GM12878 (cell line): ENCODE measurements at regions not wholly inside any gene's neighbourhood (a gene's known extent, or its start where the extent isn't known, plus 50 kb on each side); places are given as distances from the start of the nearest gene placed in this dataset.

Experiments
- ATAC-seq: fragments of 200-7000 bp; cut with Tn5 transposase; 3 replicates; pipeline ENCODE4 v1.9.1; 2020; ENCODE audit warnings: mild to moderate bottlenecking, moderate library complexity
- BruUV-seq: library from RNA; stranded (reverse); fragments of 400-500 nt; replicated peaks from 2 replicates; lab custom pipeline; 2021; lab: Mats Ljungman, UMichigan
- CTCF ChIA-PET: fragments of 300-600 bp; sonication (Branson Sonifier 250); formaldehyde crosslinking; extraction: SDS; loops from one replicate; lab custom pipeline; 2021; ENCODE audit warnings: inconsistent platforms; lab: Yijun Ruan, JAX
- POLR2A ChIA-PET: fragments of 350-600 bp; formaldehyde crosslinking; extraction: SDS; loops from one replicate; lab custom pipeline; 2021; ENCODE audit warnings: inconsistent platforms; lab: Charles Lee
- RAD21 ChIA-PET: fragments of 300-600 bp; sonication (Branson Sonifier 250); formaldehyde crosslinking; loops from one replicate; lab custom pipeline; 2023; ENCODE audit warnings: antibody characterized with exemption; ENCODE audit not compliant: unreplicated experiment; lab: Charles Lee
- SMC1A ChIA-PET: fragments of 300-600 bp; sonication (Branson Sonifier 250); formaldehyde crosslinking; loops from one replicate; lab custom pipeline; 2023; ENCODE audit not compliant: unreplicated experiment, uncharacterized antibody; lab: Charles Lee
- DNase-seq: peaks from one replicate; pipeline ENCODE4 v3.0.0-alpha.2; 2011; ENCODE audit warnings: low read depth, low spot score
- FAIRE-seq: peaks from 3 replicates; lab custom pipeline; 2011; peaks lifted over from hg19 to GRCh38; lab: Jason Lieb, UNC
- H2AFZ ChIP-seq: 2 replicates; pipeline ENCODE4 v1.6.0; 2011; ENCODE audit warnings: low read depth, low read length, control low read depth; ENCODE audit not compliant: control insufficient read depth
- H3K27ac ChIP-seq: 2 replicates; pipeline ENCODE4 v1.5.1; 2011; ENCODE audit warnings: control low read depth; ENCODE audit not compliant: control insufficient read depth, insufficient read depth
- H3K27me3 ChIP-seq, 2 experiments: replicated peaks in 1 of 2; 2 replicates each; pipeline versions ENCODE4 v1.6.0 to v1.6.1; 2011; ENCODE audit warnings: low read length in 1 of 2; ENCODE audit not compliant: control insufficient read depth in 2 of 2, insufficient read depth in 2 of 2
- H3K36me3 ChIP-seq, 2 experiments: 2 replicates each; pipeline ENCODE4 v1.5.1; 2011; ENCODE audit warnings: low read length in 1 of 2; ENCODE audit not compliant: control insufficient read depth in 2 of 2, insufficient read depth in 2 of 2
- H3K4me1 ChIP-seq: 2 replicates; pipeline ENCODE4 v1.6.1; 2011; ENCODE audit warnings: mild to moderate bottlenecking, low read length, moderate library complexity, mixed read lengths; ENCODE audit not compliant: control insufficient read depth, insufficient read depth
- H3K4me2 ChIP-seq: 2 replicates; pipeline ENCODE4 v1.6.0; 2011; ENCODE audit warnings: control low read depth; ENCODE audit not compliant: control insufficient read depth, insufficient read depth
- H3K4me3 ChIP-seq: fragments of 200-600 bp; sonication (generic); 2 replicates; pipeline ENCODE4 v1.5.1; 2016
- H3K79me2 ChIP-seq: 2 replicates; pipeline ENCODE4 v1.6.0; 2011; ENCODE audit warnings: low read length; ENCODE audit not compliant: control insufficient read depth, insufficient read depth
- H3K9ac ChIP-seq: 2 replicates; pipeline ENCODE4 v1.8.0; 2011; ENCODE audit warnings: low read length, control low read depth, mixed read lengths; ENCODE audit not compliant: control insufficient read depth, insufficient read depth
- H3K9me3 ChIP-seq: replicated peaks from 3 replicates; pipeline ENCODE4 v1.5.1; 2011; ENCODE audit warnings: mild to moderate bottlenecking, low read length; ENCODE audit not compliant: control insufficient read depth, insufficient read depth
- H4K20me1 ChIP-seq: 2 replicates; pipeline ENCODE4 v1.6.0; 2011; ENCODE audit not compliant: control insufficient read depth, insufficient read depth
- ATF7 ChIP-seq: fragments of 450-650 bp; IDR thresholded peaks from 2 replicates; pipeline ENCODE4 v1.6.1; 2016; ENCODE audit warnings: low read depth, mild to moderate bottlenecking
- BACH1 ChIP-seq: fragments of 450-650 bp; IDR thresholded peaks from 2 replicates; pipeline ENCODE4 v1.6.1; 2017; ENCODE audit warnings: mild to moderate bottlenecking, borderline replicate concordance
- CHD4 ChIP-seq: fragments of 200-600 bp; sonication (generic); IDR thresholded peaks from 2 replicates; pipeline ENCODE4 v1.6.1; 2016; ENCODE audit warnings: mild to moderate bottlenecking
- HCFC1 ChIP-seq: fragments of 150-350 bp; IDR thresholded peaks from 2 replicates; pipeline ENCODE4 v1.6.1; 2014; ENCODE audit warnings: low read length
- MXI1 ChIP-seq: fragments of 150-350 bp; IDR thresholded peaks from 2 replicates; pipeline ENCODE4 v1.6.1; 2011; ENCODE audit warnings: low read depth, mild to moderate bottlenecking, inconsistent platforms, low read length, improper control_type of control experiment
- NFXL1 ChIP-seq: fragments of 450-650 bp; IDR thresholded peaks from 2 replicates; pipeline ENCODE4 v1.6.1; 2017; ENCODE audit warnings: antibody characterized with exemption, mild to moderate bottlenecking, borderline replicate concordance
- SMARCA5 ChIP-seq: fragments of 450-650 bp; IDR thresholded peaks from 2 replicates; pipeline ENCODE4 v1.6.1; 2017; ENCODE audit warnings: mild to moderate bottlenecking
- SUPT20H ChIP-seq: IDR thresholded peaks from 2 replicates; pipeline ENCODE4 v1.6.1; 2011; ENCODE audit warnings: low read depth, mild to moderate bottlenecking, low read length, moderate library complexity, borderline replicate concordance; ENCODE audit not compliant: control insufficient read depth
- ZNF24 ChIP-seq: fragments of 450-650 bp; IDR thresholded peaks from 2 replicates; pipeline ENCODE4 v1.6.1; 2017; ENCODE audit warnings: antibody characterized with exemption, mild to moderate bottlenecking
- WGBS: methylation state at CpG from one replicate; pipeline ENCODE4 v1.1.6; 2016; ENCODE audit warnings: low lambda C conversion rate; ENCODE audit not compliant: insufficient replicate concordance, insufficient coverage; ENCODE audit errors: missing lambda C conversion rate; 5-methylcytosine and 5-hydroxymethylcytosine counted together
- in situ Hi-C: fragments of 300-500 bp; cut with MboI; formaldehyde crosslinking; loops from 9 replicates; pipeline ENCODE4 v1.14.3; 2018; ENCODE audit warnings: mixed read lengths
- intact Hi-C: fragments of 100-400 bp; cut with micrococcal nuclease; formaldehyde crosslinking; loops from one replicate; pipeline ENCODE4 v1.14.2; 2022; ENCODE audit not compliant: unreplicated experiment
- TF ChIP-seq, protein P1 (sequence below): fragments of 450-650 bp; IDR thresholded peaks from 2 replicates; pipeline ENCODE4 v1.6.1; 2014; ENCODE audit warnings: mild to moderate bottlenecking
- TF ChIP-seq, protein P2 (sequence below): IDR thresholded peaks from 2 replicates; pipeline ENCODE4 v1.6.1; 2011; ENCODE audit warnings: borderline replicate concordance, low read depth, mild to moderate bottlenecking, moderate library complexity, mixed read lengths, low read length; ENCODE audit not compliant: insufficient read depth; ENCODE audit errors: extremely low read length
- TF ChIP-seq, protein P3 (sequence below): IDR thresholded peaks from 2 replicates; pipeline ENCODE4 v1.6.1; 2012; ENCODE audit warnings: improper control_type of control experiment, low read depth, low read length; ENCODE audit not compliant: insufficient replicate concordance
- TF ChIP-seq, protein P4 (sequence below): IDR thresholded peaks from 2 replicates; pipeline ENCODE4 v1.6.1; 2012; ENCODE audit warnings: low read depth, low read length, improper control_type of control experiment
- TF ChIP-seq, protein P5 (sequence below): fragments of 450-650 bp; IDR thresholded peaks from 2 replicates; pipeline ENCODE4 v1.6.1; 2017; ENCODE audit warnings: mild to moderate bottlenecking
- TF ChIP-seq, protein P6 (sequence below): fragments of 150-350 bp; IDR thresholded peaks from 2 replicates; pipeline ENCODE4 v1.6.1; 2014; ENCODE audit warnings: mild to moderate bottlenecking, low read depth, low read length

DNA sequence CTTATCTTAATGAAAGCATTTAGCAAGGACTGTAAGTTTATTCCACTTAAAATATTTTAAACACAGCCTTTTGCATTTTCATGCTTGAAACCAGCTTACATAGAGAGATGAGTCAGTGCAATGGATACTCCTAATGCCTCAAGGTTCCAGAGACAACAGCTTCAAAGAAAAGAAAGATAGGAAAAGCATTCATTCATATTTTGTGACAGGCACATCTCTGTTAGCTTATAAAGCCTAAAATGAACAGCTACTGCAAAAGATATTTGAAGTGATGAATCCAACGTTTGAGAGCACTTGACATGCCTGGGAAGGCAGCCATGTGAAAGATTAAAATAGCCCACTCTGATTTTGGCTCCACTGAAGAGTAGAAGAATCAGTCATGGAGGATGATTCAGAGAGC is 814.5 kb downstream of the RPS29 start:
- no peaks in the 10 kb centered on the region for H3K79me2 ChIP-seq
- no peaks in the 10 kb centered on the region for H3K36me3 ChIP-seq
- no TSS peak for BruUV-seq
- ChIA-PET SMC1A (no interaction called here), POLR2A (no interaction called here), RAD21 (no interaction called here), CTCF (no interaction called here)
- ATAC-seq (no peak), DNase-seq (no peak), FAIRE-seq (no peak)
- H3K9ac ChIP-seq = no peak overlapping the region
- no peak overlapping the region for H3K27ac ChIP-seq
- in situ Hi-C loops (no loop called here), intact Hi-C loops (no loop called here)
- no peaks in the 10 kb centered on the region for H4K20me1 ChIP-seq
- H3K4me2 ChIP-seq = no peak overlapping the region
- H2AFZ ChIP-seq = no peak overlapping the region
- WGBS = 0% methylated on average over 1 of the region's 1 CpG
- H3K27me3 ChIP-seq = no peaks in the 10 kb centered on the region
- no peak overlapping the region for H3K4me3 ChIP-seq
- H3K9me3 ChIP-seq = no peaks in the 10 kb centered on the region
- H3K4me1 ChIP-seq = no peaks in the 10 kb centered on the region
- TF ChIP-seq ZNF24 (no peak), NFXL1 (no peak), CHD4 (no peak), SMARCA5 (no peak), MXI1 (no peak), SUPT20H (no peak), ATF7 (no peak), BACH1 (no peak), HCFC1 (no peak)
- TF ChIP-seq, protein P1, sequence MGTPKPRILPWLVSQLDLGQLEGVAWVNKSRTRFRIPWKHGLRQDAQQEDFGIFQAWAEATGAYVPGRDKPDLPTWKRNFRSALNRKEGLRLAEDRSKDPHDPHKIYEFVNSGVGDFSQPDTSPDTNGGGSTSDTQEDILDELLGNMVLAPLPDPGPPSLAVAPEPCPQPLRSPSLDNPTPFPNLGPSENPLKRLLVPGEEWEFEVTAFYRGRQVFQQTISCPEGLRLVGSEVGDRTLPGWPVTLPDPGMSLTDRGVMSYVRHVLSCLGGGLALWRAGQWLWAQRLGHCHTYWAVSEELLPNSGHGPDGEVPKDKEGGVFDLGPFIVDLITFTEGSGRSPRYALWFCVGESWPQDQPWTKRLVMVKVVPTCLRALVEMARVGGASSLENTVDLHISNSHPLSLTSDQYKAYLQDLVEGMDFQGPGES = no peak
- TF ChIP-seq, protein P2, sequence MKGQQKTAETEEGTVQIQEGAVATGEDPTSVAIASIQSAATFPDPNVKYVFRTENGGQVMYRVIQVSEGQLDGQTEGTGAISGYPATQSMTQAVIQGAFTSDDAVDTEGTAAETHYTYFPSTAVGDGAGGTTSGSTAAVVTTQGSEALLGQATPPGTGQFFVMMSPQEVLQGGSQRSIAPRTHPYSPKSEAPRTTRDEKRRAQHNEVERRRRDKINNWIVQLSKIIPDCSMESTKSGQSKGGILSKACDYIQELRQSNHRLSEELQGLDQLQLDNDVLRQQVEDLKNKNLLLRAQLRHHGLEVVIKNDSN = no peak
- TF ChIP-seq, protein P3, sequence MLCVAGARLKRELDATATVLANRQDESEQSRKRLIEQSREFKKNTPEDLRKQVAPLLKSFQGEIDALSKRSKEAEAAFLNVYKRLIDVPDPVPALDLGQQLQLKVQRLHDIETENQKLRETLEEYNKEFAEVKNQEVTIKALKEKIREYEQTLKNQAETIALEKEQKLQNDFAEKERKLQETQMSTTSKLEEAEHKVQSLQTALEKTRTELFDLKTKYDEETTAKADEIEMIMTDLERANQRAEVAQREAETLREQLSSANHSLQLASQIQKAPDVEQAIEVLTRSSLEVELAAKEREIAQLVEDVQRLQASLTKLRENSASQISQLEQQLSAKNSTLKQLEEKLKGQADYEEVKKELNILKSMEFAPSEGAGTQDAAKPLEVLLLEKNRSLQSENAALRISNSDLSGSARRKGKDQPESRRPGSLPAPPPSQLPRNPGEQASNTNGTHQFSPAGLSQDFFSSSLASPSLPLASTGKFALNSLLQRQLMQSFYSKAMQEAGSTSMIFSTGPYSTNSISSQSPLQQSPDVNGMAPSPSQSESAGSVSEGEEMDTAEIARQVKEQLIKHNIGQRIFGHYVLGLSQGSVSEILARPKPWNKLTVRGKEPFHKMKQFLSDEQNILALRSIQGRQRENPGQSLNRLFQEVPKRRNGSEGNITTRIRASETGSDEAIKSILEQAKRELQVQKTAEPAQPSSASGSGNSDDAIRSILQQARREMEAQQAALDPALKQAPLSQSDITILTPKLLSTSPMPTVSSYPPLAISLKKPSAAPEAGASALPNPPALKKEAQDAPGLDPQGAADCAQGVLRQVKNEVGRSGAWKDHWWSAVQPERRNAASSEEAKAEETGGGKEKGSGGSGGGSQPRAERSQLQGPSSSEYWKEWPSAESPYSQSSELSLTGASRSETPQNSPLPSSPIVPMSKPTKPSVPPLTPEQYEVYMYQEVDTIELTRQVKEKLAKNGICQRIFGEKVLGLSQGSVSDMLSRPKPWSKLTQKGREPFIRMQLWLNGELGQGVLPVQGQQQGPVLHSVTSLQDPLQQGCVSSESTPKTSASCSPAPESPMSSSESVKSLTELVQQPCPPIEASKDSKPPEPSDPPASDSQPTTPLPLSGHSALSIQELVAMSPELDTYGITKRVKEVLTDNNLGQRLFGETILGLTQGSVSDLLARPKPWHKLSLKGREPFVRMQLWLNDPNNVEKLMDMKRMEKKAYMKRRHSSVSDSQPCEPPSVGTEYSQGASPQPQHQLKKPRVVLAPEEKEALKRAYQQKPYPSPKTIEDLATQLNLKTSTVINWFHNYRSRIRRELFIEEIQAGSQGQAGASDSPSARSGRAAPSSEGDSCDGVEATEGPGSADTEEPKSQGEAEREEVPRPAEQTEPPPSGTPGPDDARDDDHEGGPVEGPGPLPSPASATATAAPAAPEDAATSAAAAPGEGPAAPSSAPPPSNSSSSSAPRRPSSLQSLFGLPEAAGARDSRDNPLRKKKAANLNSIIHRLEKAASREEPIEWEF = no peak
- TF ChIP-seq, protein P4, sequence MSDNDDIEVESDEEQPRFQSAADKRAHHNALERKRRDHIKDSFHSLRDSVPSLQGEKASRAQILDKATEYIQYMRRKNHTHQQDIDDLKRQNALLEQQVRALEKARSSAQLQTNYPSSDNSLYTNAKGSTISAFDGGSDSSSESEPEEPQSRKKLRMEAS = no peak
- TF ChIP-seq, protein P5, sequence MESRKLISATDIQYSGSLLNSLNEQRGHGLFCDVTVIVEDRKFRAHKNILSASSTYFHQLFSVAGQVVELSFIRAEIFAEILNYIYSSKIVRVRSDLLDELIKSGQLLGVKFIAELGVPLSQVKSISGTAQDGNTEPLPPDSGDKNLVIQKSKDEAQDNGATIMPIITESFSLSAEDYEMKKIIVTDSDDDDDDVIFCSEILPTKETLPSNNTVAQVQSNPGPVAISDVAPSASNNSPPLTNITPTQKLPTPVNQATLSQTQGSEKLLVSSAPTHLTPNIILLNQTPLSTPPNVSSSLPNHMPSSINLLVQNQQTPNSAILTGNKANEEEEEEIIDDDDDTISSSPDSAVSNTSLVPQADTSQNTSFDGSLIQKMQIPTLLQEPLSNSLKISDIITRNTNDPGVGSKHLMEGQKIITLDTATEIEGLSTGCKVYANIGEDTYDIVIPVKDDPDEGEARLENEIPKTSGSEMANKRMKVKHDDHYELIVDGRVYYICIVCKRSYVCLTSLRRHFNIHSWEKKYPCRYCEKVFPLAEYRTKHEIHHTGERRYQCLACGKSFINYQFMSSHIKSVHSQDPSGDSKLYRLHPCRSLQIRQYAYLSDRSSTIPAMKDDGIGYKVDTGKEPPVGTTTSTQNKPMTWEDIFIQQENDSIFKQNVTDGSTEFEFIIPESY = no peak
- TF ChIP-seq, protein P6, sequence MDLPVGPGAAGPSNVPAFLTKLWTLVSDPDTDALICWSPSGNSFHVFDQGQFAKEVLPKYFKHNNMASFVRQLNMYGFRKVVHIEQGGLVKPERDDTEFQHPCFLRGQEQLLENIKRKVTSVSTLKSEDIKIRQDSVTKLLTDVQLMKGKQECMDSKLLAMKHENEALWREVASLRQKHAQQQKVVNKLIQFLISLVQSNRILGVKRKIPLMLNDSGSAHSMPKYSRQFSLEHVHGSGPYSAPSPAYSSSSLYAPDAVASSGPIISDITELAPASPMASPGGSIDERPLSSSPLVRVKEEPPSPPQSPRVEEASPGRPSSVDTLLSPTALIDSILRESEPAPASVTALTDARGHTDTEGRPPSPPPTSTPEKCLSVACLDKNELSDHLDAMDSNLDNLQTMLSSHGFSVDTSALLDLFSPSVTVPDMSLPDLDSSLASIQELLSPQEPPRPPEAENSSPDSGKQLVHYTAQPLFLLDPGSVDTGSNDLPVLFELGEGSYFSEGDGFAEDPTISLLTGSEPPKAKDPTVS = no peak
